T-helper 1 cell (primary cell): ENCODE measurements at regions not wholly inside any gene's neighbourhood (a gene's known extent, or its start where the extent isn't known, plus 50 kb on each side); places are given as distances from the start of the nearest gene placed in this dataset.

Experiments
- DNase-seq, 5 donors: peaks; one replicate each; pipeline ENCODE4 v3.0.0-alpha.2; 2012 to 2020

GRCh38 chr3:132892956-132893355 is 145.2 kb upstream of the TMEM108 start:
- no peak for DNase-seq

DNA sequence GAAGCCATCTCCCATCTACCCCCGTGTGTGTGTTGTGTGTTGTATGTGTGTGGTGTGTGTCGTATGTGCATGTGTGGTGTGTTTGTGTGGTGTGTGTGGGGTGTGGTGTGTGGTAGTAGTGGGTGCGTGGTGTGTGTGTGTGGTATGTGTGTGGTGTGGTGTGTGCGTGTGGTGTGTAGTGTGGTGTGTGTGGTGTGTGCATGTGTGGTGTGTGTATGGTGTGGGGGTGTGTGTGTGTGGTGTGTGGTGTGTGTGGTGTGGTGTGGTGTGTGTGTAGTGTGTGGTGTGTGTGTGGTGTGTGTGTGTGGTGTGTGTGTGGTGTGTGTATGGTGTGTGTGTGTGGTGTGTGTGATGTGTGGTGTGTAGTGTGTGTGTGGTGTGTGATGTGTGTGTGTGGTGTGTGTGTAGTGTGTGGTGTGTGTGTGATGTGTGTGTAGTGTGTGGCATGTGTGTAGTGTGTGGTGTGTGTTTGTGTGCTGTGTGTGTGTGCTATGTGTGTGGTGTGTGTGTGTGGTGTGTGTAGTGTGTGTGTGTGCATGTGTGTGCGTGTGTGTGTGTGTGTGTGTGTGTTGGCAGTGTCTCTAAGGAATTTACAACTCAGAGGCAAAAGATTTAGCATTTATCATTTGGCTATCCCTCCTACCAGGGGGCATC is 156.3 kb upstream of the TMEM108 start:
- no peak for DNase-seq

GRCh38 chr3:132880986-132881385 is 157.2 kb upstream of the TMEM108 start:
- DNase-seq, result no peak

DNA sequence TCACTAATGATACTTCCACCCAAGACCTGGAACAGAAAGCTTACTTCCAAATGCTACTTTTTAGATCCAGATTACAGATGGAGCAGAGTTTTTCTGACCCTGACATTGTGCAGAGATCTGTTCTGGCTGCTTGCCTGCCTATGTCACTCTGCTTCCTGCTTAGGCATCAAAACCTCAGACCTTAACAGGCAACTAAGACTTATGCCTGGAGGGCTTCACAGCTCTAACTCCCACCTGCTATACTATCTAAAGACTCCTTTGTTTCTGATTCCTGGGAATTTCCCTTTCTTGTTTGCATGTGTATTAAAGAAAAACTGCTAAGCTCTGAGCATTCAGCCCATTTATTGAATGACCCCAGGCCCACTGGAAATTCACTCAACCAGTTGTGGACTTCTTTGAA is 157.4 kb upstream of the NPHP3 start:
- no peak for DNase-seq

- no peak for DNase-seq
These were observed 152.5 kb upstream of the NPHP3 start for GRCh38 chr3:132874701-132875100.

- no peak for DNase-seq
These were observed 150.5 kb upstream of the NPHP3 start for GRCh38 chr3:132872711-132873110.

GRCh38 chr3:132871956-132872355 is 149.7 kb upstream of the NPHP3 start:
- DNase-seq, result no peak

- DNase-seq, result no peak
These were observed 148.3 kb upstream of the NPHP3 start for GRCh38 chr3:132870541-132870940.

DNA sequence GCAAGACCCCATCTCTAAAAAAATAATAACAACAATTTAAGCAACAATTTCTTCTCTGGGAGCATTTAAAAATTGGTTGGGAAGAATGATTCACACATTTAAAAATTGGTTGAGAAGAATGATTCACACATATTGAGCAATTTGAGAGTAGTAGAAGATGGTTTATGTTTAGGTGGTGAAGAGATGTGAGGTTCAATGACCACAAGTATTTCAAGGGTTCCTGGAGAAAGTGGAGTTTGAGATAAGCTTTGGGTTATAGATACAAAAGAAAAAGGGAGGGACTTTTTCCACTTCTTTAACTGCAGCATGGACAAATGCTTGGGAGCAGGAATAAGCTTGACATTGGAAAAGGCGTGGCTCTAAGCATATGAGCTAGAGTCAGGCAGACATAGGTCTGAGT is 145.7 kb upstream of the NPHP3 start:
- no peak for DNase-seq

DNA sequence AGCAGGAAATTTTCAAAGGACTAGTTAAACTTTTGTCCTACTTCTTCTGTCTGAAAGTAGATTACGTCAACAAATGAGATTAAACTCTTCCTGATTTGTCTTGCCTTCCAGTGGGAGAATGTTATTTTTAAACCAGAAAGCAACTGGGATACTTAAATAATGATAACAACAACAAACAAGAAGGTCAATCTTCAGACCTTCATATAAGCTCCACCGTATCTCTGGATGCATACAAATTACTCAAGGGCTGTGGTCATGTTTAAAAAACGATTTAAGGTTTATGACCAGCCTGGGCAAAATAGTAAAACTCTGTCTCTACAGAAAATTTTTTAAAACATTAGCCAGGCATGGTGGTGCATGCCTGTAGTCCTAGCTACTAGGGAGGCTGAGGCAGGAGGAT is 145.3 kb upstream of the NPHP3 start:
- no peak for DNase-seq

DNA sequence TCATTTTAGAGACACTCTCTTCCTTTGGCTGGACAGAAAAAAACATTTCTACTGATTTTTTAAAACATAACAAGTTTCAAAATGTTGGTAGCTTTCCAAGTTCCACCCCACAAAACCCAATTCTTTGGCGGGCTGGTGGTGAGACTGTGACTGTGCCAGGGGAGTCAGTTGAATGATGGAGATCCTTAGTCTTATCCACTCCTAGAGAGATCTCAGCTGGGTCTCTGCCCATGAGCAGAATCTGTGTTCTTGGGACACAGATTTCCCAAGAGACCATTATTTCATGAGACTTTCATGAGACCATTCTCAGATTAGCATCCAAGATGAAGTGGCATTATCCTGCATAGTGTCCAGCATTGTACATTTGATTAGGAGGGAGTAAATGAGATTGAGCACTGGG is 135.1 kb upstream of the NPHP3 start:
- no peak for DNase-seq

DNA sequence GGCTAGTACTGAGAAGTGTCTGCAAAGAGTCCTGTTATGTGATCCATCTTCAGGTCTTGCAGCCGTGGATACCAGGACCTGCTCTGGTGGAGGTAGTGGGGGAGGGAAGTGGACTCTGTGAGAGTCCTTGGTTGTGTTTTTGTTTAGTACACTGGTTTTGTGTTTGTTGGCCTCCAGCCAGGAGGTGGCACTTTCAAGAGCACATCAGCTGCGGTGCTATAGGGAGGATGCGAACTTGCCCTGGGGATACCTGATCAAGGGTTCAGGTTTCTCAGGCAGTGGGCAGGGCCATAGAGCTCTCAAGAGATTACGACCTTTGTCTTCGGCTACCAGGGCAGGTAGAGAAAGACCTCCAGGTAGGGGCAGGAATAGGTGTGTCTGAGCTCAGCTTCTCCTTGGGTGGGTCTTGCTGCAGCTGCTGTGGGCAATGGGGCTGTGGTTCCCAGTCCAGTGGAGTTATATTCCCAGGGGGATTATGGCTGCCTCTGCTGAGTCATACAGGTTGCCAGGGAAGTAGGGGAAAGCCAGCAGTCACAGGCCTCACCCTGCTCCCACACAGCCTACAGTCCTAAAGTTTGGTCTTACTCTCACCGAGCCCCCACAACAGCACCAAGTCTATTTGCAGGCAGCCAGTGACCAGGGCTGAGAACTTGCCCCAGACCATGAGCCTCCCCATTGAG is 132.8 kb upstream of the NPHP3 start:
- no peak for DNase-seq

DNA sequence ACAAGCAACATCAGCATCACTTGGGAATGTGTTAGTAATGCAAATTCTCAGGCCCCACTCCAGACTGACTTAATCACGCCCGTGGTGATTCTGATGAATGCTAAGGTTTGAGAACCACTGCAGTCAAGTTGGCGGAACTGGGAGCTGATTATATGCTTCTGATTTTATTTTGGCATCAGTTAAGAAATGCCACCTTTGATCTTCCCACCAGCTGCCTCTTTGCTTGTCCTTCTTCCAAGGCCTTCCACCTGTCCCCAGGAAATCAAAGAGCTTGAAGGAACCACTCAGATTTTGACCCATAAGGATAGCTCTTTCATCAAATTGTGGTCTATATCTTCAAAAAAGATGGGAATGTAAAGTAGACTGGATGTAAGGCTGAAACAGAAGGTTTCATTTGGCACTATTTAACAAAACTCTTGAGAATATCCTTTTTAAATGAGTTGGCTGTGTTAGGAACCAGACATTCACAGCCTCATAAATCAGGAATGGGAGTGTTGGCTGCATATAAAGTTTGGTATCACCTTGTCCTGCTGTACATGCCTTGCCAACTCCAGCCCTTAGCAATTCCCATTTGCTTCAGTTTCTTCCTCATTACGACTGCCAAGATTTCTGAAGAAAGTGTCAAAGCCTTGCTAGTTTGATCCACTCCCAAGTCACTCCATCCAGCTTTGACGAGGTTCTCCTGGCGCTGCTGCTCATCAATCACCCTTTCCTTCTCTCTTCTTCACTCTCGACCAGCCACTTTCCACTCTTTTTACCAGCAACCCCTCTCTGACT is 125.8 kb upstream of the NPHP3 start:
- DNase-seq, result no peak

DNA sequence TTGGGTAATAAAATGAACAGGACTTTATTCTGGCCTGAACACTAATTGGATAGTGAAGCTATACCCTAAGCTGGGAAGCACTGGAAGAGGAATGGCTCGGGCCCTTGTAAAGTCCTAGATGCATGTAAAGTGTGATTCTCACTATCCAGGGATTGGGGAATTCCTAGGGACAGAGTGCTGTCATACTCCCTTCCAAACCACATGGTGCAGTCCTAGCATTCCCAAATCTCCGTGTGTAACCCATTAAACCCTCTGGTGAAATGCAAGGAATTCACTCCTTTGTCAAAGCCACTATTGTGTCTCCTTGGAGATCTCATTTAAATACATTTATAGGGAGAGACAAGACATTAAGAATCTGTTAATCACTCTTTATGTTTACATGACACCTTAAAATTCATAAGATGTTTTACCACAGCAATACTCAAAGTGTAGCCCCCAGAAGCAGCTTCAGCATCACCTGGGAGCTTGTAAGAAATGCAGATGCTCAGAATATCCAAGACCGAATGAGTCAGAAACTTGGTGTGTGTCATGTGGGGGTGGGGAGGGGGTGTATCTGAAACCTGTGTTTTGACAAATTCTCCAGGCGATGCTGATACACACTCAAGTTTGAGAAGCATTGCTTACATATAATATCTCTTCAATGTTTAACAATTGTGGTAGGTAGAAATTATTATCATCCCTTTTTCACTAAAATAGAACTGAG is 121.8 kb upstream of the NPHP3 start:
- no peak for DNase-seq

- DNase-seq, result no peak
These were observed 121.1 kb upstream of the NPHP3 start for GRCh38 chr3:132843349-132843748.

GRCh38 chr3:132841621-132842020 is 119.4 kb upstream of the NPHP3 start:
- no peak for DNase-seq

GRCh38 chr3:132840201-132840700 is 118.0 kb upstream of the NPHP3 start:
- no peak for DNase-seq

GRCh38 chr3:132838477-132838876 is 116.3 kb upstream of the NPHP3 start:
- no peak for DNase-seq

GRCh38 chr3:132837615-132838014 is 115.4 kb upstream of the NPHP3 start:
- no peak for DNase-seq

DNA sequence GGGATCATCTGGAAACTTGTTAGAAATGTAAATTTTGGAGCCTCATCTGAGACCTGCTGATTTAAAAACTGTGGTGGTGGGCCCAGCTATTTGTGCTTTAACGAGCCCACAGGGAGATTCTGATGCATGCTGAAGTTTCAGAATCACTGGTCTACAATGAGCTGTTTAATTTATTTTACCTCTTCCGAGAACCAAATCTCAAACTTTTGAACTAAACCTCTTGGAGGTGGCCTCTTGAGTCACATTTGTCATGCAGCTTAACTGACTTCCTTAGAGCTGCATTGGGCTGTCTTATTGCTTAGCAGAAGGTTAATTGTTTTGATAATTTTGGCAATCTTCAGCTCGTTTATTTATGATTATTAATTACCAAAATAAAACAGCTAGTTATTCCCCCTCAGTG is 112.1 kb upstream of the NPHP3 start:
- no peak for DNase-seq

DNA sequence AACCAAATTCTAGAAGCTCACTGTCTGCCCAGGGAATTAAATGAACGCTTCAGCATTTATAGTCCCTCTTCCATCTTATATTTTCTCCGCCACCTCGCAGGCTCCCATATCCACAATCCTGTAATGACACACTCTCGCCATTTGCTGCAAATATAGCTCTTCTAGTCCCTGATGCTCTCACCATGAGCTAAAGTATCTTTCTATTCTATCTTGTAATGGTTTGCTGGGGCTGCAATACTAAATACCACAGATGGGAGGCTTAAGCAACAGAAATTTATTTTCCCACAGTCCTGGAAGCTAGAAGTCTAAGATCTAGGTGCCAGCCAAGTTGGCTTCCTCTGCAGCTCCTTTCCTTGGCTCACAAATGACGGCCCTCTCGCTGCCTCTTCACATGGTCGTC is 106.9 kb upstream of the NPHP3 start:
- DNase-seq, result no peak

DNA sequence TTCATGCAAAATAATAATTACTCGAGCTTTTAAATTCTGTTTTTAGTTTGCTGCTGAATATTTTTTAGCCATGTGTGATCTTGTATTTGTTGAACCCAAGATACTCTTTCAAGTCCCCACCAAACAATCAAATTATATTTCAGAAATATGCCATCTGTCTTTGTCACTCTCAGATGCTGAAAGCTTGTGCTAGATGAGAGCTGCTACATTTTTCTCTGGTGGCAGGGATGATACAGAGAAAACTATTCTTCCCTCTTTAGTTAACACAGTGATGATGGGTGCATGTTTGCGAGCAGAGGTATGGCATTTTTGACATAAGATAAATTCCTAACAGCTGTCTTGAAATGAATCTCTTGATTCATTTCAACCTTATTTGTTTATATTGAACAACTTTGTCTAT is 100.6 kb upstream of the NPHP3 start:
- DNase-seq, result no peak

GRCh38 chr3:132822266-132822665 is 100.1 kb upstream of the NPHP3 start:
- no peak for DNase-seq
